ENCODE measurements at regions not wholly inside any gene's neighbourhood (a gene's known extent, or its start where the extent isn't known, plus 50 kb on each side); places are given as distances from the start of the nearest gene placed in this dataset.
A peak's percentile ranks its signal among the peaks of the same experiment; 100 is the strongest.

- Histone ChIP-seq H3K27ac (no peak overlapping the region), H3K4me3 (no peak overlapping the region), H3K36me3 (no peaks in the 10 kb centered on the region), H3K27me3 (no peaks in the 10 kb centered on the region), H3K4me1 (peaks cover 0 to 21% (median 0%) of the 10 kb centered on the region in 9 donors), H3K9me3 (no peaks in the 10 kb centered on the region)
- intact Hi-C loops (cut with DNase I) = no loop called here
- TF ChIP-seq CTCF (IDR thresholded peaks at IDR 0.05) = no peak
- DNase-seq (no peak), ATAC-seq (no peak)
- 88 to 100% methylated on average over 1 of the region's 1 CpG for WGBS, 2 donors
Observed at GRCh38 chr2:48176876-48177275, 137.6 kb upstream of the FOXN2 start.

GRCh38 chr2:48178611-48179010 lies 135.9 kb upstream of the FOXN2 start:
- Histone ChIP-seq H3K36me3 (no peaks in the 10 kb centered on the region), H3K9me3 (no peaks in the 10 kb centered on the region), H3K27ac (no peak overlapping the region), H3K4me1 (peaks cover 0 to 17% (median 0%) of the 10 kb centered on the region in 9 donors), H3K27me3 (no peaks in the 10 kb centered on the region), H3K4me3 (no peak overlapping the region)
- DNase-seq (no peak), ATAC-seq (no peak)
- no peak for TF ChIP-seq CTCF (IDR thresholded peaks at IDR 0.05)
- WGBS, 2 donors = 94% methylated on average over 3 of the region's 3 CpGs
- intact Hi-C loops (cut with DNase I) = no loop called here

GRCh38 chr2:48180557-48180956 lies 133.9 kb upstream of the FOXN2 start:
- no peak overlapping the region for H3K27ac ChIP-seq
- 63 to 66% methylated on average over 5 of the region's 5 CpGs for WGBS, 2 donors
- no peaks in the 10 kb centered on the region for H3K27me3 ChIP-seq
- no peaks in the 10 kb centered on the region for H3K9me3 ChIP-seq
- H3K4me1 ChIP-seq = peaks cover 0 to 10% (median 0%) of the 10 kb centered on the region in 9 donors
- no peak overlapping the region for H3K4me3 ChIP-seq
- DNase-seq = peak in 1 of 2 donors; percentile 12
- H3K36me3 ChIP-seq = no peaks in the 10 kb centered on the region
- ATAC-seq = no peak
- intact Hi-C loops (cut with DNase I) = no loop called here
- no peak for TF ChIP-seq CTCF (IDR thresholded peaks at IDR 0.05)

GRCh38 chr2:48183276-48183675 lies 131.2 kb upstream of the FOXN2 start:
- Histone ChIP-seq H3K36me3 (no peaks in the 10 kb centered on the region), H3K9me3 (no peaks in the 10 kb centered on the region), H3K4me1 (peaks cover 0 to 13% (median 0%) of the 10 kb centered on the region in 9 donors), H3K27ac (no peak overlapping the region), H3K27me3 (no peaks in the 10 kb centered on the region), H3K4me3 (no peak overlapping the region)
- no peak for DNase-seq
- TF ChIP-seq CTCF (IDR thresholded peaks at IDR 0.05) = no peak
- intact Hi-C loops (cut with DNase I) = no loop called here
- 90 to 92% methylated on average over 1 of the region's 1 CpG for WGBS, 2 donors
- no peak for ATAC-seq

DNA sequence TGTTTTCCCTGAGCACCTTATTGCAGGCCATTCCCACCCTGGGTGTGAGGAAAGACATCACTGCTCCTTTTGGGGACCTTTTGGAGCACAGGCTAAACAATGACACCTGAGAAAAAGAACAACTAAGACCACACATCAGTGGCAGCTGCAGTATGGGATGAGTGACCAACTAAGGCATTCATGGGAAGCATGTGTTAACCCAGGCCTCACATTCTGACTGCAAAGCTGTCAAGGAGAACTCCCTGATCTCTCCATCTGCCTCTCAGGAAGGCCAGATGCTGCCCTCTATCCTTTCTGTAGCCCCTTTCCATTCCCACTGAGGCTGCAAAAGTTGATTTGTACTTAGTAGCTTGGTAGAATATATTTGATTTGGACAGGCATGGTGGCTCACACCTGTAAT lies 130.5 kb upstream of the FOXN2 start:
- no peak for ATAC-seq
- Histone ChIP-seq H3K4me1 (peaks cover 0 to 13% (median 0%) of the 10 kb centered on the region in 9 donors), H3K4me3 (no peak overlapping the region), H3K27ac (no peak overlapping the region), H3K36me3 (no peaks in the 10 kb centered on the region), H3K27me3 (no peaks in the 10 kb centered on the region), H3K9me3 (no peaks in the 10 kb centered on the region)
- intact Hi-C loops (cut with DNase I) = no loop called here
- no peak for DNase-seq
- TF ChIP-seq CTCF (IDR thresholded peaks at IDR 0.05) = no peak

Measured in heart right ventricle (tissue), 16 donors.